ENCODE measurements at regions not wholly inside any gene's neighbourhood (a gene's known extent, or its start where the extent isn't known, plus 50 kb on each side); places are given as distances from the start of the nearest gene placed in this dataset.

DNA sequence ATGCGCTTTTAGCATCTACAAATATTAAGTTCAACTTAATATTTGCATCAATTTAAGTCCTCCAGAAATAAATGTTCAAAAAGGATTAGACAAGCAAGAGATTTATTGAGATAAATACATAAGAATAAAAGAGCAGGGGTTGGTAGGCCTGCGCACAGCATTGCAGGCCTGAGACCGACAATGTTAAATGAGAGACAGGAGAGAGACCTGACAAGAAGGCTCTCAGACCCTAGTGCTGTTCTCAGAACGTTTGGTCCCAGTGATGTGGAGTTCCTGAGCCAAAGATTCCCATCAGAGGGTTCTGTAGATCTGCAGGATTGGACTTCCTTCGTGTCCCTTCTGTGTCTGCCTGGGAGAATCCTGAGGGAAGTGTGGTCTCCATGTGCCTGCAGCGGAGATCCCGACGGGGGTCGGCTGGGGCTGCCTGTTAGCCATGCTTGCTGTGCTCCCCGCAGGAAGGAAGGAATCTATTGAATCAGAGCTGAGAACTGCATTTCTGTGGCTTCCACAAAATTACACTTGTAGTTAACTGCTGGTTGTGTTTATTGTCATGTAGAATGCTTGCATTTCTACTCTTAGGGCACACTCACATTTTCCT, 369.9 kb upstream of the SLC10A2 start:
- no peak for DNase-seq (ENCODE audit: low read depth in 2 of 2)
- TF ChIP-seq, protein P1, sequence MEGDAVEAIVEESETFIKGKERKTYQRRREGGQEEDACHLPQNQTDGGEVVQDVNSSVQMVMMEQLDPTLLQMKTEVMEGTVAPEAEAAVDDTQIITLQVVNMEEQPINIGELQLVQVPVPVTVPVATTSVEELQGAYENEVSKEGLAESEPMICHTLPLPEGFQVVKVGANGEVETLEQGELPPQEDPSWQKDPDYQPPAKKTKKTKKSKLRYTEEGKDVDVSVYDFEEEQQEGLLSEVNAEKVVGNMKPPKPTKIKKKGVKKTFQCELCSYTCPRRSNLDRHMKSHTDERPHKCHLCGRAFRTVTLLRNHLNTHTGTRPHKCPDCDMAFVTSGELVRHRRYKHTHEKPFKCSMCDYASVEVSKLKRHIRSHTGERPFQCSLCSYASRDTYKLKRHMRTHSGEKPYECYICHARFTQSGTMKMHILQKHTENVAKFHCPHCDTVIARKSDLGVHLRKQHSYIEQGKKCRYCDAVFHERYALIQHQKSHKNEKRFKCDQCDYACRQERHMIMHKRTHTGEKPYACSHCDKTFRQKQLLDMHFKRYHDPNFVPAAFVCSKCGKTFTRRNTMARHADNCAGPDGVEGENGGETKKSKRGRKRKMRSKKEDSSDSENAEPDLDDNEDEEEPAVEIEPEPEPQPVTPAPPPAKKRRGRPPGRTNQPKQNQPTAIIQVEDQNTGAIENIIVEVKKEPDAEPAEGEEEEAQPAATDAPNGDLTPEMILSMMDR (IDR thresholded peaks at IDR 0.05; ENCODE audit: low read depth, low read length): no peak

GRCh38 chr13:103431856-103432255, 365.6 kb upstream of the SLC10A2 start:
- H3K4me3 ChIP-seq (replicated peaks in 1 of 2; ENCODE audit: low read depth in 2 of 2, low read length in 2 of 2): no peak overlapping the region
- TF ChIP-seq, protein P1 (IDR thresholded peaks at IDR 0.05; ENCODE audit: low read depth, low read length): no peak
- no peak for DNase-seq (ENCODE audit: low read depth in 2 of 2)

More for the DNA sequence above, 369.9 kb upstream of the SLC10A2 start:
- H3K4me3 ChIP-seq (replicated peaks in 1 of 2; ENCODE audit: low read depth in 2 of 2, low read length in 2 of 2): no peak overlapping the region

DNA sequence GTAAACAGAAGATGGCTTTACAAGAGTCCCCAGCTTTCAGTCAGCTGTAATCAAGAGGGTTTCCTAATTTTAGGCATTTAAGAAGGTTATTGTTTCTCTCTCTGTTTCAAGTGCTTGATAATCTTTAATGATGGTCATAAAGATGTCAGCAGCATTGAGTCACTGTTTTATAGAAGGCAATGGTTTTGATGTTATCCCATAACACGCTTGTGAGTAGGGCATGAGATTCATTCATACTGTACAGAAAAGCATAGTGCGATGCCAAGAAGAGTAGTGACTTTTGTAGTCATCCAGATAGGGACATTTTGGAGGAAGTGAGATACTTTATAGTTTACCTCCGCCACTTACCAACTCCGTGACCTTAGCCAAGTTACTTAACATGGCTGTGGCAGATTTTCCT, 364.2 kb upstream of the SLC10A2 start:
- H3K4me3 ChIP-seq (replicated peaks in 1 of 2; ENCODE audit: low read depth in 2 of 2, low read length in 2 of 2): no peak overlapping the region
- TF ChIP-seq, protein P1 (IDR thresholded peaks at IDR 0.05; ENCODE audit: low read depth, low read length): no peak
- no peak for DNase-seq (ENCODE audit: low read depth in 2 of 2)

DNA sequence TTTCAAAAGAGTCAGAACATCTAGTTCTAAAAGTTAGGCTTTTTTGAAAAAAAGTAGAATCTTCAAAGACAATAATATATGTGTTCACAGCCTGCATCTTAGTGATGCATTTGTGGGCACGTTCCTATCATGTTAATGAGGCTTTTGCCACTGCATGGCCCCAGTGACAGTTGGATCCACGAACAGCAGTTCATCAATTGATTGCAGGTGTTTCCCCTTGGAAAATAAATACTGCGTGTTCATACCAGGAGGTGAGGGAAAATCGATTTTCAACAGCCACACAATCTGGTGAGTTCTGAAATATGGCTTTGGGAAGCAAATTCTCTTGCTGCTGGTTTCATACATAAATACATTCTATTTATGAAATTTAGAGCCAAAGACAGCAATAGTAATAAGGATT, 343.8 kb upstream of the SLC10A2 start:
- no peak overlapping the region for H3K4me3 ChIP-seq (replicated peaks in 1 of 2; ENCODE audit: low read depth in 2 of 2, low read length in 2 of 2)
- DNase-seq (ENCODE audit: low read depth in 2 of 2): no peak
- TF ChIP-seq, protein P1 (IDR thresholded peaks at IDR 0.05; ENCODE audit: low read depth, low read length): no peak

- no peak for DNase-seq (ENCODE audit: low read depth in 2 of 2)
- no peak overlapping the region for H3K4me3 ChIP-seq (replicated peaks in 1 of 2; ENCODE audit: low read depth in 2 of 2, low read length in 2 of 2)
- TF ChIP-seq, protein P1 (IDR thresholded peaks at IDR 0.05; ENCODE audit: low read depth, low read length): no peak
Observed at GRCh38 chr13:103406967-103407366, 340.8 kb upstream of the SLC10A2 start.

DNA sequence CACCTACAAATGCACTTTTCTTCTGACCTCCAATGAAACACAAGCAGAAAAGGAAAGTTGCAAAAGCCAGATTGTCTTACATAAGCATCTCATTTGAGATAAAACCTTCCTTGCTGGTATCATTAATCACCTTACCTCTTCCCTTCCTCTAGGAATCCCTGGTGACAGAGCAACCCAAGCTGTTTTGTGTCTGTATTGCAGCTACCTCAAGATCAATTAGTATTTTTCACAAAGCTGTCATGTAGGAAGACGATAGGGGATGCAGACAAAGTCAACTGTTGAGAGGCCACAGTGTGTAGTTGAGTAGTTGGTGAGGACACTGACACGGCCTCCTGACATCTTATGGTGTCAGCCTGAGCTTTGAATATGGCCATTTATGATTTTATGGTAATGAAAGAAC, 339.1 kb upstream of the SLC10A2 start:
- TF ChIP-seq, protein P1 (IDR thresholded peaks at IDR 0.05; ENCODE audit: low read depth, low read length): no peak
- no peak for DNase-seq (ENCODE audit: low read depth in 2 of 2)
- H3K4me3 ChIP-seq (replicated peaks in 1 of 2; ENCODE audit: low read depth in 2 of 2, low read length in 2 of 2): no peak overlapping the region

GRCh38 chr13:103403814-103404213, 337.6 kb upstream of the SLC10A2 start:
- TF ChIP-seq, protein P1 (IDR thresholded peaks at IDR 0.05; ENCODE audit: low read depth, low read length): no peak
- H3K4me3 ChIP-seq (replicated peaks in 1 of 2; ENCODE audit: low read depth in 2 of 2, low read length in 2 of 2): no peak overlapping the region
- no peak for DNase-seq (ENCODE audit: low read depth in 2 of 2)
